H9 (cell line): ENCODE measurements at regions not wholly inside any gene's neighbourhood (a gene's known extent, or its start where the extent isn't known, plus 50 kb on each side); places are given as distances from the start of the nearest gene placed in this dataset.
A peak's percentile ranks its signal among the peaks of the same experiment; 100 is the strongest.

Source experiments
- DNase-seq: peaks from one replicate; pipeline ENCODE4 v3.0.0-alpha.2; 2017
- H2AFZ ChIP-seq: one replicate; pipeline ENCODE4 v1.6.1; 2013; ENCODE audit warnings: mild to moderate bottlenecking, low read length, control low read depth, moderate library complexity
- H2AK5ac ChIP-seq: 2 replicates; pipeline ENCODE4 v1.6.1; 2013; ENCODE audit warnings: low read length, control low read depth, mixed read lengths; ENCODE audit not compliant: insufficient read length
- H2BK120ac ChIP-seq: one replicate; pipeline ENCODE4 v1.6.1; 2013; ENCODE audit warnings: low read depth, mild to moderate bottlenecking, low read length, control low read depth, inconsistent platforms; ENCODE audit not compliant: poor library complexity, severe bottlenecking
- H2BK12ac ChIP-seq: 2 replicates; pipeline ENCODE4 v1.6.1; 2013; ENCODE audit warnings: low read length, control low read depth, mixed read lengths, low read depth; ENCODE audit not compliant: insufficient read length
- H2BK15ac ChIP-seq: 2 replicates; pipeline ENCODE4 v1.6.1; 2013; ENCODE audit warnings: low read depth, low read length, control low read depth
- H2BK20ac ChIP-seq: one replicate; pipeline ENCODE4 v1.6.1; 2013; ENCODE audit warnings: low read depth, mild to moderate bottlenecking, low read length, control low read depth, inconsistent platforms; ENCODE audit not compliant: poor library complexity, severe bottlenecking
- H2BK5ac ChIP-seq: 2 replicates; pipeline ENCODE4 v1.6.1; 2013; ENCODE audit warnings: low read length, control low read depth, mixed read lengths; ENCODE audit not compliant: insufficient read length
- H3K14ac ChIP-seq: 2 replicates; pipeline ENCODE4 v1.6.1; 2013; ENCODE audit warnings: low read length, control low read depth; ENCODE audit not compliant: insufficient read depth
- H3K18ac ChIP-seq: 2 replicates; pipeline ENCODE4 v1.6.1; 2013; ENCODE audit warnings: low read depth, mild to moderate bottlenecking, mixed read lengths, low read length, control low read depth; ENCODE audit not compliant: insufficient read length
- H3K23ac ChIP-seq: 2 replicates; pipeline ENCODE4 v1.6.1; 2013; ENCODE audit warnings: low read length, control low read depth, mixed read lengths, low read depth; ENCODE audit not compliant: insufficient read length
- H3K23me2 ChIP-seq: 2 replicates; pipeline ENCODE4 v1.6.1; 2013; ENCODE audit warnings: low read depth, mild to moderate bottlenecking, mixed read lengths, low read length, control low read depth; ENCODE audit not compliant: insufficient read length, poor library complexity, severe bottlenecking
- H3K27ac ChIP-seq: 2 replicates; pipeline ENCODE4 v1.5.1; 2013; ENCODE audit warnings: low read length, control low read depth, mixed read lengths, low read depth; ENCODE audit not compliant: insufficient read length
- H3K27me3 ChIP-seq: 2 replicates; pipeline ENCODE4 v1.6.1; 2013; ENCODE audit warnings: low read length, control low read depth, inconsistent platforms; ENCODE audit not compliant: insufficient read depth
- H3K4ac ChIP-seq: 2 replicates; pipeline ENCODE4 v1.6.1; 2013; ENCODE audit warnings: low read depth, mild to moderate bottlenecking, control low read depth, inconsistent platforms, low read length, moderate library complexity
- H3K4me1 ChIP-seq: 2 replicates; pipeline ENCODE4 v1.6.1; 2013; ENCODE audit warnings: low read length, control low read depth, inconsistent platforms; ENCODE audit not compliant: insufficient read depth
- H3K4me2 ChIP-seq: 2 replicates; pipeline ENCODE4 v1.6.1; 2013; ENCODE audit warnings: low read length, control low read depth, mixed read lengths; ENCODE audit not compliant: insufficient read length, insufficient read depth
- H3K56ac ChIP-seq: 2 replicates; pipeline ENCODE4 v1.6.1; 2013; ENCODE audit warnings: low read depth, mild to moderate bottlenecking, mixed read lengths, low read length, control low read depth; ENCODE audit not compliant: insufficient read length
- H3K79me1 ChIP-seq: 2 replicates; pipeline ENCODE4 v1.6.1; 2013; ENCODE audit warnings: low read depth, mild to moderate bottlenecking, moderate library complexity, low read length, control low read depth, inconsistent platforms; ENCODE audit not compliant: insufficient read depth, poor library complexity, severe bottlenecking
- H3K79me2 ChIP-seq: 2 replicates; pipeline ENCODE4 v1.6.1; 2013; ENCODE audit warnings: low read length, control low read depth, inconsistent platforms; ENCODE audit not compliant: insufficient read depth
- H3K9ac ChIP-seq: 2 replicates; pipeline ENCODE4 v1.6.1; 2013; ENCODE audit warnings: low read length, control low read depth, mixed read lengths; ENCODE audit not compliant: insufficient read length; ENCODE audit errors: extremely low read depth
- H3K9me3 ChIP-seq: one replicate; pipeline ENCODE4 v1.6.1; 2013; ENCODE audit warnings: low read depth, low read length, inconsistent platforms; ENCODE audit not compliant: control insufficient read depth
- H3T11ph ChIP-seq: one replicate; pipeline ENCODE4 v1.6.1; 2013; ENCODE audit warnings: mild to moderate bottlenecking, low read length, control low read depth, inconsistent platforms
- H4K20me1 ChIP-seq: one replicate; pipeline ENCODE4 v1.6.1; 2013; ENCODE audit not compliant: control insufficient read depth, insufficient read length, insufficient read depth
- H4K5ac ChIP-seq: 2 replicates; pipeline ENCODE4 v1.6.1; 2013; ENCODE audit warnings: low read depth, mild to moderate bottlenecking, mixed read lengths, low read length, control low read depth; ENCODE audit not compliant: insufficient read length
- H4K8ac ChIP-seq: replicated peaks from 2 replicates; pipeline ENCODE4 v1.6.1; 2013; ENCODE audit warnings: low read length, control low read depth, mixed read lengths, low read depth; ENCODE audit not compliant: insufficient read length
- H4K91ac ChIP-seq: 2 replicates; pipeline ENCODE4 v1.6.1; 2013; ENCODE audit warnings: low read depth, mild to moderate bottlenecking, moderate library complexity, mixed read lengths, low read length, control low read depth; ENCODE audit not compliant: insufficient read length
- H3K27ac Mint-ChIP-seq, 3 experiments: 2 replicates in 2 of 3; 3 replicates in 1 of 3; pipeline ENCODE4 v1.8.0; 2020 to 2021; ENCODE audit warnings: mixed read lengths in 3 of 3, mild to moderate bottlenecking in 1 of 3, moderate library complexity in 1 of 3
- H3K27me3 Mint-ChIP-seq: 2 replicates; pipeline ENCODE4 v1.8.0; 2021; ENCODE audit warnings: low read depth, mild to moderate bottlenecking, moderate library complexity, mixed read lengths
- H3K36me3 Mint-ChIP-seq, 3 experiments: 2 replicates in 2 of 3; 3 replicates in 1 of 3; pipeline ENCODE4 v1.8.0; 2020 to 2021; ENCODE audit warnings: low read depth in 3 of 3, mixed read lengths in 3 of 3; ENCODE audit not compliant: insufficient read depth in 1 of 3
- H3K4me1 Mint-ChIP-seq, 2 experiments: 2 replicates each; pipeline ENCODE4 v1.8.0; 2020; ENCODE audit warnings: mixed read lengths in 2 of 2
- H3K4me3 Mint-ChIP-seq, 2 experiments: 2 replicates in 1 of 2; 3 replicates in 1 of 2; pipeline ENCODE4 v1.8.0; 2020 to 2021; ENCODE audit warnings: mild to moderate bottlenecking in 2 of 2, mixed read lengths in 2 of 2, moderate library complexity in 1 of 2
- H3K9me3 Mint-ChIP-seq, 2 experiments: 2 replicates in 1 of 2; 3 replicates in 1 of 2; pipeline ENCODE4 v1.8.0; 2020; ENCODE audit warnings: mild to moderate bottlenecking in 2 of 2, mixed read lengths in 2 of 2, moderate library complexity in 1 of 2
- CTCF ChIP-seq: fragments of 200-600 bp; sonication (generic); conservative IDR thresholded peaks from 3 replicates; pipeline ENCODE4 v1.8.0; 2021; ENCODE audit warnings: antibody characterized with exemption, mild to moderate bottlenecking
- WGBS: extraction: QIAGEN DNeasy Blood & Tissue Kit; methylation state at CpG from one replicate; pipeline ENCODE4 v1.1.7; 2013; ENCODE audit warnings: missing lambda C conversion rate, low lambda C conversion rate, mixed read lengths; ENCODE audit not compliant: insufficient read length; ENCODE audit errors: extremely low coverage; 5-methylcytosine and 5-hydroxymethylcytosine counted together

DNA sequence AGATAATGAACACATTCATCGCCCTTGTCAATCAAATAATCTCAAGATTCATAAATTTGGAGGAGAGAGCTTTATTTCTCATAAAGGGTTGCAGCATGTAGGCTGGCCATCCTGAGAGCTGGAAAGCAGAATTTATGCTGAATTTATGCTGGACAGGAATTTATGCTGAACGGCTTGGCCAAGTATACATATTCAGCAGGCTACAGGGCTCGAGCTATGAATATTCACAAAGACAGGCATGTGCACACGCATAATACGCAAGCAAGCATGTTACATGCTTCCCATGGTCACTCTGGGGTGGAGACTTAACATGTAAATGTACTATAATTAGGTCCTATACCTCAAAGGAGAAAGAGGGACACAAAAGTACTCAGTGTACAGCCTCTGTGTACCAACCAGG lies 618.8 kb downstream of the METTL4 start:
- H3K4me2 ChIP-seq: no peak overlapping the region
- H3K27ac Mint-ChIP-seq: no peak overlapping the region; a peak in 1 of 7 replicates
- H3K27ac ChIP-seq: no peak overlapping the region
- no peak overlapping the region for H2AFZ ChIP-seq
- no peaks in the 10 kb centered on the region for H3K9me3 ChIP-seq
- WGBS: no CpG with 5 or more reads among the region's 5 CpGs
- no peaks in the 10 kb centered on the region for H3K27me3 Mint-ChIP-seq
- H3K23me2 ChIP-seq: no peaks in the 10 kb centered on the region
- no peak overlapping the region for H3K9ac ChIP-seq
- no peak overlapping the region for H3K4me3 Mint-ChIP-seq
- H3K27me3 ChIP-seq: no peaks in the 10 kb centered on the region
- H3T11ph ChIP-seq: no peak overlapping the region
- no peaks in the 10 kb centered on the region for H4K20me1 ChIP-seq
- no peak overlapping the region for H3K23ac ChIP-seq
- no peak overlapping the region for H4K5ac ChIP-seq
- no peaks in the 10 kb centered on the region for H3K79me1 ChIP-seq
- H3K9me3 Mint-ChIP-seq: peaks cover 0 to 3% of the 10 kb centered on the region in 2 experiments; a peak in 4 of 5 replicates
- no peak overlapping the region for H2BK12ac ChIP-seq
- H3K18ac ChIP-seq: no peak overlapping the region
- no peak overlapping the region for H2AK5ac ChIP-seq
- H3K4me1 Mint-ChIP-seq: no peaks in the 10 kb centered on the region
- H3K36me3 Mint-ChIP-seq: no peaks in the 10 kb centered on the region; a peak in 1 of 7 replicates
- H4K8ac ChIP-seq: no peak overlapping the region
- no peak overlapping the region for H2BK15ac ChIP-seq
- H4K91ac ChIP-seq: no peak overlapping the region
- no peak for DNase-seq
- H3K4me1 ChIP-seq: no peaks in the 10 kb centered on the region
- no peaks in the 10 kb centered on the region for H3K79me2 ChIP-seq
- H3K14ac ChIP-seq: no peak overlapping the region
- no peak overlapping the region for H2BK5ac ChIP-seq
- TF ChIP-seq CTCF: no peak
- H2BK120ac ChIP-seq: no peak overlapping the region
- H3K4ac ChIP-seq: no peak overlapping the region
- peak overlapping the region; percentile 59 for H3K56ac ChIP-seq
- no peak overlapping the region for H2BK20ac ChIP-seq
